GM12878 (cell line): ENCODE measurements at regions not wholly inside any gene's neighbourhood (a gene's known extent, or its start where the extent isn't known, plus 50 kb on each side); places are given as distances from the start of the nearest gene placed in this dataset.
A peak's percentile ranks its signal among the peaks of the same experiment; 100 is the strongest.
"Not testable (repeated sequence)": the region's sequence is repeated elsewhere in the genome, so short reads cannot be mapped to it uniquely, and the experiment has no call there.

Experiments
- ATAC-seq: fragments of 200-7000 bp; cut with Tn5 transposase; 3 replicates; pipeline ENCODE4 v1.9.1; 2020; ENCODE audit warnings: mild to moderate bottlenecking, moderate library complexity
- BruUV-seq: library from RNA; stranded (reverse); fragments of 400-500 nt; replicated peaks from 2 replicates; lab custom pipeline; 2021; lab: Mats Ljungman, UMichigan
- CTCF ChIA-PET: fragments of 300-600 bp; sonication (Branson Sonifier 250); formaldehyde crosslinking; extraction: SDS; loops from one replicate; lab custom pipeline; 2021; ENCODE audit warnings: inconsistent platforms; lab: Yijun Ruan, JAX
- POLR2A ChIA-PET: fragments of 350-600 bp; formaldehyde crosslinking; extraction: SDS; loops from one replicate; lab custom pipeline; 2021; ENCODE audit warnings: inconsistent platforms; lab: Charles Lee
- RAD21 ChIA-PET: fragments of 300-600 bp; sonication (Branson Sonifier 250); formaldehyde crosslinking; loops from one replicate; lab custom pipeline; 2023; ENCODE audit warnings: antibody characterized with exemption; ENCODE audit not compliant: unreplicated experiment; lab: Charles Lee
- SMC1A ChIA-PET: fragments of 300-600 bp; sonication (Branson Sonifier 250); formaldehyde crosslinking; loops from one replicate; lab custom pipeline; 2023; ENCODE audit not compliant: unreplicated experiment, uncharacterized antibody; lab: Charles Lee
- DNase-seq: peaks from one replicate; pipeline ENCODE4 v3.0.0-alpha.2; 2011; ENCODE audit warnings: low read depth, low spot score
- FAIRE-seq: peaks from 3 replicates; lab custom pipeline; 2011; peaks lifted over from hg19 to GRCh38; lab: Jason Lieb, UNC
- H2AFZ ChIP-seq: 2 replicates; pipeline ENCODE4 v1.6.0; 2011; ENCODE audit warnings: low read depth, low read length, control low read depth; ENCODE audit not compliant: control insufficient read depth
- H3K27ac ChIP-seq: 2 replicates; pipeline ENCODE4 v1.5.1; 2011; ENCODE audit warnings: control low read depth; ENCODE audit not compliant: control insufficient read depth, insufficient read depth
- H3K27me3 ChIP-seq, 2 experiments: replicated peaks in 1 of 2; 2 replicates each; pipeline versions ENCODE4 v1.6.0 to v1.6.1; 2011; ENCODE audit warnings: low read length in 1 of 2; ENCODE audit not compliant: control insufficient read depth in 2 of 2, insufficient read depth in 2 of 2
- H3K36me3 ChIP-seq, 2 experiments: 2 replicates each; pipeline ENCODE4 v1.5.1; 2011; ENCODE audit warnings: low read length in 1 of 2; ENCODE audit not compliant: control insufficient read depth in 2 of 2, insufficient read depth in 2 of 2
- H3K4me1 ChIP-seq: 2 replicates; pipeline ENCODE4 v1.6.1; 2011; ENCODE audit warnings: mild to moderate bottlenecking, low read length, moderate library complexity, mixed read lengths; ENCODE audit not compliant: control insufficient read depth, insufficient read depth
- H3K4me2 ChIP-seq: 2 replicates; pipeline ENCODE4 v1.6.0; 2011; ENCODE audit warnings: control low read depth; ENCODE audit not compliant: control insufficient read depth, insufficient read depth
- H3K4me3 ChIP-seq: fragments of 200-600 bp; sonication (generic); 2 replicates; pipeline ENCODE4 v1.5.1; 2016
- H3K79me2 ChIP-seq: 2 replicates; pipeline ENCODE4 v1.6.0; 2011; ENCODE audit warnings: low read length; ENCODE audit not compliant: control insufficient read depth, insufficient read depth
- H3K9ac ChIP-seq: 2 replicates; pipeline ENCODE4 v1.8.0; 2011; ENCODE audit warnings: low read length, control low read depth, mixed read lengths; ENCODE audit not compliant: control insufficient read depth, insufficient read depth
- H3K9me3 ChIP-seq: replicated peaks from 3 replicates; pipeline ENCODE4 v1.5.1; 2011; ENCODE audit warnings: mild to moderate bottlenecking, low read length; ENCODE audit not compliant: control insufficient read depth, insufficient read depth
- H4K20me1 ChIP-seq: 2 replicates; pipeline ENCODE4 v1.6.0; 2011; ENCODE audit not compliant: control insufficient read depth, insufficient read depth
- ATF2 ChIP-seq: IDR thresholded peaks from 2 replicates; pipeline ENCODE4 v1.6.1; 2012; ENCODE audit warnings: low read length, inconsistent platforms
- EP300 ChIP-seq, 2 experiments: fragments of 150-350 bp in 1 of 2; IDR thresholded peaks; 2 replicates each; pipeline ENCODE4 v1.6.1; 2011 to 2012; ENCODE audit warnings: low read depth in 2 of 2, low read length in 2 of 2, borderline replicate concordance in 1 of 2, improper control_type of control experiment in 1 of 2, inconsistent platforms in 1 of 2; ENCODE audit not compliant: control insufficient read depth in 1 of 2
- JUNB ChIP-seq: IDR thresholded peaks from 2 replicates; pipeline ENCODE4 v1.6.1; 2016; ENCODE audit warnings: antibody characterized with exemption, mild to moderate bottlenecking
- KLF5 ChIP-seq: fragments of 450-650 bp; IDR thresholded peaks from 2 replicates; pipeline ENCODE4 v1.6.1; 2014; ENCODE audit warnings: mild to moderate bottlenecking; ENCODE audit not compliant: partially characterized antibody
- RBBP5 ChIP-seq: fragments of 200-600 bp; sonication (generic); conservative IDR thresholded peaks from 2 replicates; pipeline ENCODE4 v1.6.1; 2016
- STAT1 ChIP-seq: fragments of 450-650 bp; conservative IDR thresholded peaks from 2 replicates; pipeline ENCODE4 v1.6.1; 2014; ENCODE audit warnings: antibody characterized with exemption, mild to moderate bottlenecking
- WGBS: methylation state at CpG from one replicate; pipeline ENCODE4 v1.1.6; 2016; ENCODE audit warnings: low lambda C conversion rate; ENCODE audit not compliant: insufficient replicate concordance, insufficient coverage; ENCODE audit errors: missing lambda C conversion rate; 5-methylcytosine and 5-hydroxymethylcytosine counted together
- in situ Hi-C: fragments of 300-500 bp; cut with MboI; formaldehyde crosslinking; loops from 9 replicates; pipeline ENCODE4 v1.14.3; 2018; ENCODE audit warnings: mixed read lengths
- intact Hi-C: fragments of 100-400 bp; cut with micrococcal nuclease; formaldehyde crosslinking; loops from one replicate; pipeline ENCODE4 v1.14.2; 2022; ENCODE audit not compliant: unreplicated experiment

- TF ChIP-seq EP300 (IDR thresholded peaks at IDR 0.05; ENCODE audit: borderline replicate concordance in 1 of 2, control insufficient read depth in 1 of 2, low read depth in 2 of 2, low read length in 2 of 2) (no peak), STAT1 (no peak), ATF2 (0 out of 2 replicates have a peak, but pooled peaks have one; percentile 17), RBBP5 (no peak), KLF5 (no peak), JUNB (peak; percentile 67)
Observed at GRCh38 chr9:74415995-74416394, 81.1 kb upstream of the RORB start (continued).

GRCh38 chr9:74424488-74424887 is 72.6 kb upstream of the RORB start:
- WGBS = 58% methylated on average over 16 of the region's 16 CpGs
- H3K4me2 ChIP-seq, H3K9ac ChIP-seq, H4K20me1 ChIP-seq, ATAC-seq, RAD21 ChIA-PET, DNase-seq, intact Hi-C loops, H3K27me3 ChIP-seq, BruUV-seq, H2AFZ ChIP-seq, POLR2A ChIA-PET, H3K9me3 ChIP-seq, H3K4me1 ChIP-seq, in situ Hi-C loops, SMC1A ChIA-PET, H3K79me2 ChIP-seq, CTCF ChIA-PET, FAIRE-seq, H3K36me3 ChIP-seq, H3K4me3 ChIP-seq, H3K27ac ChIP-seq: not testable (repeated sequence)
